BJ (cell line): ENCODE measurements at regions not wholly inside any gene's neighbourhood (a gene's known extent, or its start where the extent isn't known, plus 50 kb on each side); places are given as distances from the start of the nearest gene placed in this dataset.

Source experiments
- CTCF ChIA-PET: fragments of 350-600 bp; formaldehyde crosslinking; extraction: SDS; loops from one replicate; lab custom pipeline; 2021; ENCODE audit warnings: antibody characterized with exemption, inconsistent platforms; lab: Yijun Ruan, JAX
- POLR2A ChIA-PET: fragments of 300-600 bp; sonication (Branson Sonifier 250); formaldehyde crosslinking; extraction: SDS; loops from one replicate; lab custom pipeline; 2021; ENCODE audit warnings: antibody characterized with exemption; lab: Charles Lee
- DNase-seq: peaks from one replicate; pipeline ENCODE4 v3.0.0-alpha.2; 2011; ENCODE audit warnings: low read depth
- H3K27me3 ChIP-seq: 2 replicates; pipeline ENCODE4 v1.6.0; 2011; ENCODE audit warnings: low read length; ENCODE audit not compliant: control insufficient read depth, insufficient read depth
- H3K36me3 ChIP-seq: 2 replicates; pipeline ENCODE4 v1.5.1; 2011; ENCODE audit warnings: low read length; ENCODE audit not compliant: control insufficient read depth, insufficient read depth
- H3K4me3 ChIP-seq: 2 replicates; pipeline ENCODE4 v1.5.1; 2011; ENCODE audit warnings: low read depth, mild to moderate bottlenecking, control low read depth, low read length
- CTCF ChIP-seq: IDR thresholded peaks from 2 replicates; pipeline ENCODE4 v1.5.1; 2011; ENCODE audit warnings: low read depth, mild to moderate bottlenecking, control low read depth, inconsistent platforms, low read length, moderate library complexity; ENCODE audit not compliant: insufficient read depth

GRCh38 chr18:45521136-45521535 is 94.1 kb upstream of the SLC14A2 start:
- H3K4me3 ChIP-seq: no peak overlapping the region
- TF ChIP-seq CTCF: no peak
- DNase-seq: peak; percentile 60
- no peaks in the 10 kb centered on the region for H3K27me3 ChIP-seq
- no peaks in the 10 kb centered on the region for H3K36me3 ChIP-seq
- POLR2A ChIA-PET: interaction anchor here (1.0 kb wide), 1 partner anchor 47 kb away, joined by 3 read pairs; no protein-coding TSS in a partner anchor
- CTCF ChIA-PET: no interaction called here

GRCh38 chr18:45521777-45522176 is 93.5 kb upstream of the SLC14A2 start:
- no peak for DNase-seq
- TF ChIP-seq CTCF: no peak
- H3K27me3 ChIP-seq: no peaks in the 10 kb centered on the region
- ChIA-PET POLR2A (interaction anchor here (1.0 kb wide), 1 partner anchor 46 kb away, joined by 3 read pairs; no protein-coding TSS in a partner anchor), CTCF (interaction anchor here (1.3 kb wide), 1 partner anchor 48 kb away, joined by 3 read pairs; no protein-coding TSS in a partner anchor)
- no peak overlapping the region for H3K4me3 ChIP-seq
- H3K36me3 ChIP-seq: no peaks in the 10 kb centered on the region

GRCh38 chr18:45522371-45522770 is 92.9 kb upstream of the SLC14A2 start:
- no peak for TF ChIP-seq CTCF
- DNase-seq: peak; percentile 39
- H3K36me3 ChIP-seq: no peaks in the 10 kb centered on the region
- ChIA-PET CTCF (interaction anchor here (1.3 kb wide), 1 partner anchor 47 kb away, joined by 3 read pairs; no protein-coding TSS in a partner anchor), POLR2A (no interaction called here)
- H3K27me3 ChIP-seq: no peaks in the 10 kb centered on the region
- no peak overlapping the region for H3K4me3 ChIP-seq

GRCh38 chr18:45525301-45525700 is 90.0 kb upstream of the SLC14A2 start:
- no peak for DNase-seq
- no peaks in the 10 kb centered on the region for H3K36me3 ChIP-seq
- no peak for TF ChIP-seq CTCF
- no peak overlapping the region for H3K4me3 ChIP-seq
- H3K27me3 ChIP-seq: no peaks in the 10 kb centered on the region
- ChIA-PET CTCF (interaction anchor here (1.2 to 1.3 kb wide), 2 partner anchors 14 to 1426 kb away, joined by 3 to 4 read pairs; no protein-coding TSS in a partner anchor), POLR2A (no interaction called here)

- peak; percentile 42 for TF ChIP-seq CTCF
- peak; percentile 43 for DNase-seq
- H3K27me3 ChIP-seq: no peaks in the 10 kb centered on the region
- CTCF ChIA-PET: interaction anchor here (1.2 to 1.3 kb wide), 2 partner anchors 15 to 1427 kb away, joined by 3 to 4 read pairs; no protein-coding TSS in a partner anchor
- no peaks in the 10 kb centered on the region for H3K36me3 ChIP-seq
- POLR2A ChIA-PET: no interaction called here
- H3K4me3 ChIP-seq: no peak overlapping the region
Measured at GRCh38 chr18:45526114-45526841, 89.0 kb upstream of the SLC14A2 start.
